ENCODE measurements at regions not wholly inside any gene's neighbourhood (a gene's known extent, or its start where the extent isn't known, plus 50 kb on each side); places are given as distances from the start of the nearest gene placed in this dataset.

- DNase-seq = no peak
- Mint-ChIP-seq H3K4me1 (ENCODE audit: low read depth, unreplicated experiment) (no peaks in the 10 kb centered on the region), H3K4me3 (ENCODE audit: unreplicated experiment) (no peak overlapping the region), H3K36me3 (ENCODE audit: insufficient read depth, unreplicated experiment) (no peaks in the 10 kb centered on the region), H3K27me3 (ENCODE audit: insufficient read depth, unreplicated experiment) (peaks cover 4% of the 10 kb centered on the region), H3K27ac (ENCODE audit: unreplicated experiment) (no peak overlapping the region), H3K9me3 (ENCODE audit: unreplicated experiment) (no peaks in the 10 kb centered on the region)
- BruUV-seq (replicated peaks) = no TSS peak
- ChIA-PET CTCF (no interaction called here), POLR2A (interaction anchor here (0.7 kb wide), 1 partner anchor 32 kb away, joined by 8 read pairs; no protein-coding TSS in a partner anchor)
- intact Hi-C loops (cut with micrococcal nuclease; ENCODE audit: unreplicated experiment) = no loop called here
- Histone ChIP-seq H3K9me3 (no peaks in the 10 kb centered on the region), H3K4me1 (no peaks in the 10 kb centered on the region), H3K4me3 (ENCODE audit: low read depth, low read length) (no peak overlapping the region), H3K27me3 (replicated peaks; ENCODE audit: control insufficient read depth, insufficient read depth, low read length) (no peaks in the 10 kb centered on the region), H3K36me3 (ENCODE audit: control insufficient read depth, insufficient read depth, low read length) (no peaks in the 10 kb centered on the region)
- no peak for TF ChIP-seq CTCF (IDR thresholded peaks at IDR 0.05; ENCODE audit: insufficient read depth in 1 of 2, low read depth in 1 of 2, low read length in 1 of 2, severe bottlenecking in 1 of 2, unreplicated experiment in 1 of 2)
Observed at GRCh38 chr3:115232167-115232566, 85.1 kb upstream of the ZBTB20 start.

- Mint-ChIP-seq H3K27ac (ENCODE audit: unreplicated experiment) (no peak overlapping the region), H3K4me3 (ENCODE audit: unreplicated experiment) (no peak overlapping the region), H3K36me3 (ENCODE audit: insufficient read depth, unreplicated experiment) (no peaks in the 10 kb centered on the region), H3K9me3 (ENCODE audit: unreplicated experiment) (no peaks in the 10 kb centered on the region), H3K27me3 (ENCODE audit: insufficient read depth, unreplicated experiment) (peaks cover 4% of the 10 kb centered on the region), H3K4me1 (ENCODE audit: low read depth, unreplicated experiment) (no peaks in the 10 kb centered on the region)
- Histone ChIP-seq H3K9me3 (no peaks in the 10 kb centered on the region), H3K4me3 (ENCODE audit: low read depth, low read length) (no peak overlapping the region), H3K27me3 (replicated peaks; ENCODE audit: control insufficient read depth, insufficient read depth, low read length) (no peaks in the 10 kb centered on the region), H3K4me1 (no peaks in the 10 kb centered on the region), H3K36me3 (ENCODE audit: control insufficient read depth, insufficient read depth, low read length) (no peaks in the 10 kb centered on the region)
- TF ChIP-seq CTCF (IDR thresholded peaks at IDR 0.05; ENCODE audit: insufficient read depth in 1 of 2, low read depth in 1 of 2, low read length in 1 of 2, severe bottlenecking in 1 of 2, unreplicated experiment in 1 of 2) = no peak
- POLR2A ChIA-PET = no interaction called here
- DNase-seq = no peak
- intact Hi-C loops (cut with micrococcal nuclease; ENCODE audit: unreplicated experiment) = no loop called here
- no TSS peak for BruUV-seq (replicated peaks)
- CTCF ChIA-PET = no interaction called here
Observed at GRCh38 chr3:115233021-115233420, 85.9 kb upstream of the ZBTB20 start.

- Mint-ChIP-seq H3K9me3 (ENCODE audit: unreplicated experiment) (no peaks in the 10 kb centered on the region), H3K4me3 (ENCODE audit: unreplicated experiment) (no peak overlapping the region), H3K4me1 (ENCODE audit: low read depth, unreplicated experiment) (no peaks in the 10 kb centered on the region), H3K27me3 (ENCODE audit: insufficient read depth, unreplicated experiment) (peaks cover 4% of the 10 kb centered on the region), H3K27ac (ENCODE audit: unreplicated experiment) (no peak overlapping the region), H3K36me3 (ENCODE audit: insufficient read depth, unreplicated experiment) (no peaks in the 10 kb centered on the region)
- no peaks in the 10 kb centered on the region for H3K4me1 ChIP-seq
- H3K27me3 ChIP-seq (replicated peaks; ENCODE audit: control insufficient read depth, insufficient read depth, low read length) = no peaks in the 10 kb centered on the region
- CTCF ChIA-PET = no interaction called here
- no TSS peak for BruUV-seq (replicated peaks)
- DNase-seq = no peak
- no peak for TF ChIP-seq CTCF (IDR thresholded peaks at IDR 0.05; ENCODE audit: insufficient read depth in 1 of 2, low read depth in 1 of 2, low read length in 1 of 2, severe bottlenecking in 1 of 2, unreplicated experiment in 1 of 2)
- POLR2A ChIA-PET = no interaction called here
- no peaks in the 10 kb centered on the region for H3K9me3 ChIP-seq
- H3K4me3 ChIP-seq (ENCODE audit: low read depth, low read length) = no peak overlapping the region
- H3K36me3 ChIP-seq (ENCODE audit: control insufficient read depth, insufficient read depth, low read length) = no peaks in the 10 kb centered on the region
- intact Hi-C loops (cut with micrococcal nuclease; ENCODE audit: unreplicated experiment) = no loop called here
Observed at GRCh38 chr3:115236496-115236895, 89.4 kb upstream of the ZBTB20 start.
